Left ventricle myocardium inferior (tissue), 1 donor: ENCODE measurements at regions not wholly inside any gene's neighbourhood (a gene's known extent, or its start where the extent isn't known, plus 50 kb on each side); places are given as distances from the start of the nearest gene placed in this dataset.

ENCODE experiments used
- DNase-seq: peaks from one replicate; pipeline ENCODE4 v3.0.0-alpha.2; 2020
- H3K27ac ChIP-seq: fragments of 200-600 bp; replicated peaks from 2 replicates; pipeline ENCODE4 v1.8.0; 2021
- H3K27me3 ChIP-seq: fragments of 200-600 bp; 2 replicates; pipeline ENCODE4 v1.8.0; 2021; ENCODE audit warnings: low read depth
- H3K36me3 ChIP-seq: fragments of 200-600 bp; 2 replicates; pipeline ENCODE4 v1.8.0; 2021
- H3K4me1 ChIP-seq: fragments of 200-600 bp; 2 replicates; pipeline ENCODE4 v1.8.0; 2021
- H3K4me3 ChIP-seq: fragments of 200-600 bp; 2 replicates; pipeline ENCODE4 v1.8.0; 2021; ENCODE audit warnings: mild to moderate bottlenecking, moderate library complexity
- H3K9me3 ChIP-seq: fragments of 200-600 bp; replicated peaks from 2 replicates; pipeline ENCODE4 v1.8.0; 2021
- intact Hi-C: fragments of 100-400 bp; cut with micrococcal nuclease; formaldehyde crosslinking; loops from one replicate; pipeline ENCODE4 v1.11.0; 2022
- TF ChIP-seq, protein P1 (sequence below): fragments of 200-600 bp; IDR thresholded peaks from 2 replicates; pipeline ENCODE4 v1.8.0; 2021; ENCODE audit warnings: antibody characterized with exemption, mild to moderate bottlenecking, borderline replicate concordance
- donor health status: DM: no; HTN: yes; CAD: no; lungs with severe emphysema.

DNA sequence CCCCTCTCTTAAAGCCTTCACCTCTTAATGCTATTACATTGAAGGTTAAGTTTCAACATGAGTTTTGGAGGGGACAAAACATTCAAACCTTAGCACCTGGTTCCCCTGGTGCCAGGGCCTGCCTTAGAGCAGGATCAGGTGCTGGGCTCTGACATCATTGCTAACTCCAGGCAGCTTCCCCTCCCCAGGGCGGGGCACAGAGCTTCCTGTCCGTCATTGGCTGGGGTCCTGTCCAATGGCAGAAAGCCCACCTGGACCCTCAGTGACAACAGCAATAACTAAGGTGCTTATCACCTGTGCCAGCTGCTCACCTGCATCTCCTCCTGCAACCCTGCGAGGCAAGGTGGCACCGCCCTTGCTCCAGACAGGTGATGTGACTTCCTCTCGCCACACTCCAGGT, 177.4 kb downstream of the NSG2 start:
- intact Hi-C loops, result no loop called here
- no peak for DNase-seq
- Histone ChIP-seq H3K36me3 (no peaks in the 10 kb centered on the region), H3K4me3 (no peak overlapping the region), H3K4me1 (no peaks in the 10 kb centered on the region), H3K9me3 (peaks cover 9% of the 10 kb centered on the region), H3K27ac (no peak overlapping the region), H3K27me3 (peaks cover 47% of the 10 kb centered on the region)
- TF ChIP-seq, protein P1, sequence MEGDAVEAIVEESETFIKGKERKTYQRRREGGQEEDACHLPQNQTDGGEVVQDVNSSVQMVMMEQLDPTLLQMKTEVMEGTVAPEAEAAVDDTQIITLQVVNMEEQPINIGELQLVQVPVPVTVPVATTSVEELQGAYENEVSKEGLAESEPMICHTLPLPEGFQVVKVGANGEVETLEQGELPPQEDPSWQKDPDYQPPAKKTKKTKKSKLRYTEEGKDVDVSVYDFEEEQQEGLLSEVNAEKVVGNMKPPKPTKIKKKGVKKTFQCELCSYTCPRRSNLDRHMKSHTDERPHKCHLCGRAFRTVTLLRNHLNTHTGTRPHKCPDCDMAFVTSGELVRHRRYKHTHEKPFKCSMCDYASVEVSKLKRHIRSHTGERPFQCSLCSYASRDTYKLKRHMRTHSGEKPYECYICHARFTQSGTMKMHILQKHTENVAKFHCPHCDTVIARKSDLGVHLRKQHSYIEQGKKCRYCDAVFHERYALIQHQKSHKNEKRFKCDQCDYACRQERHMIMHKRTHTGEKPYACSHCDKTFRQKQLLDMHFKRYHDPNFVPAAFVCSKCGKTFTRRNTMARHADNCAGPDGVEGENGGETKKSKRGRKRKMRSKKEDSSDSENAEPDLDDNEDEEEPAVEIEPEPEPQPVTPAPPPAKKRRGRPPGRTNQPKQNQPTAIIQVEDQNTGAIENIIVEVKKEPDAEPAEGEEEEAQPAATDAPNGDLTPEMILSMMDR, result no peak

DNA sequence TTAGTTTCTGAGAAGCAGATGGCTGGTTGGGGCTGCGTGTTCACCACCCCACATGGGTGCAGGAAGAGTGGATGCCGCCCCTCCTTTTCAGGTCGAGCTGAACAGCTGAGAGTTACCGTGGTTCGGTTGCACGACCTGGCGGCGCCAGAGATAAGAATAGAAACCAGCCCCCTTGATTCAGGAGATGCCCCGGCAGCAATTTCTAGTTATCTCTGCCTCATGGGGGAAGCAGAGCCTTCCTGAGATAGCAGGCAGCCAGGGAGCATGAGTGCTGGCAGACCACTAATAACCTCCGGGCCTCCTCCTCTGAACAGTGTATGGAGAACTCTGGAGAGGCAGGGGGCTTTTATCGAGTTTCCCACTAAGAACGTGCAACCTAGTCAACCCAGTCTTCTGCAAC, 177.8 kb downstream of the NSG2 start:
- Histone ChIP-seq H3K9me3 (peaks cover 5% of the 10 kb centered on the region), H3K27me3 (peaks cover 47% of the 10 kb centered on the region), H3K27ac (no peak overlapping the region), H3K4me1 (no peaks in the 10 kb centered on the region), H3K36me3 (no peaks in the 10 kb centered on the region), H3K4me3 (no peak overlapping the region)
- no peak for DNase-seq
- TF ChIP-seq, protein P1, result no peak
- intact Hi-C loops, result no loop called here

DNA sequence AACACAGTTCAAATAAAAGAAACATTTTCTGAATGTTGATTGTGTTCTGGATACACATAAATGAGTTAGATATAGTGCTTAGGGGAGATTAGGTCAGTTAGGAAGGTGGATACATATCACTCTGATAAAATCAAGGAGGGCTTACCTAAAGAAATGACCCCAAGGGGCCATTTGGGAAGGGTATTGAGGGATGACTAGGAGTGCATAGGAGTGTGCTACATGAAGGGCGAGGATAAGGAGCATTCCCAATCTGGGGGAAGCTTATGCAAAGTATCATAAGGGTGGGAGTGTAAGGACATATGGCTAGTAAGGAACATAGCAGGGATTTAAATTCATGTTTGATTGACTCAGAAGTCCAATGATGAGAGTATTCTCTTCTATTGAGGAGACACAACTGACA, 183.6 kb downstream of the NSG2 start:
- Histone ChIP-seq H3K9me3 (no peaks in the 10 kb centered on the region), H3K4me3 (no peak overlapping the region), H3K36me3 (no peaks in the 10 kb centered on the region), H3K27ac (no peak overlapping the region), H3K27me3 (peaks cover 27% of the 10 kb centered on the region), H3K4me1 (peaks cover 4% of the 10 kb centered on the region)
- intact Hi-C loops, result no loop called here
- no peak for DNase-seq
- TF ChIP-seq, protein P1, result no peak

DNA sequence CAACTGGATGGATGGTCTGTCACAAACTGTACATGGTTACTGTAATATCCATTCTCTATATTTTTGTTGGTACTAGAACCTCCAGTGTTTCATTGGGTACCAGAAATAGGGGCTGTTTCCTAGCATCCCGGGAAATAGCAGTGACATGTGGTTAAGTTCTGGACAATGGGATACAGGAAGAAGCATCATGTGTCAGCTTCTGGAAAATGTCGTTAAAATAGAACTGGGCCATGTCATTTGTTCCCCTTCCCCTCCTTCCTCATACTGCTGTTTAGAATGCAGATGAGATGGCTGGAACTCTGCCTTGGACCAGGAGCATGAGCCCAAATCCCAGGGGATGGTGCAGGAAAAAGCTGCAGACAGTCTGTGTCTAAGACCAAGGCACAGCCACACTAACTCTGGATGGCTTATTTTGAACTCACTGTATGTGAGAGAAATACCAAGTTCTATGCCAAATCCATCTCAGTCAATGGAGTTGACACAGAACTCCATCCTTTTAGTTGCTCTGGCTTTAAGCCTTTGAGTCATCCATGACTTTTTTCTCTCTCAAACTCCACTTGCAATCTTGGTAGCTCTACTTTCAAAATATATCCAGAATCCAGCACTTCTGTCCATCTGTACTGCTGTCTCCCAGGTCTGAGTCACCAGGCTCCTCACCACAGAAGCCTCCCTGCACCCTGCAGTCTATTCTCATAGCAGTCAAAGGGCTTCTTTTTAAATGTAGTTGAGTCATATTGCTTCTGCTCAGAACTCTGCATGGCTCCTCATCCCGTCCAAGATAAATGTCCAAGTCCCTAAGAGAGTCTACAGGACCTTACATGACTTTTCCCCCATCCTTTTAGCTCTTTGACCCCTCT, 184.2 kb downstream of the NSG2 start:
- no peak for DNase-seq
- TF ChIP-seq, protein P1, result no peak
- intact Hi-C loops, result no loop called here

DNA sequence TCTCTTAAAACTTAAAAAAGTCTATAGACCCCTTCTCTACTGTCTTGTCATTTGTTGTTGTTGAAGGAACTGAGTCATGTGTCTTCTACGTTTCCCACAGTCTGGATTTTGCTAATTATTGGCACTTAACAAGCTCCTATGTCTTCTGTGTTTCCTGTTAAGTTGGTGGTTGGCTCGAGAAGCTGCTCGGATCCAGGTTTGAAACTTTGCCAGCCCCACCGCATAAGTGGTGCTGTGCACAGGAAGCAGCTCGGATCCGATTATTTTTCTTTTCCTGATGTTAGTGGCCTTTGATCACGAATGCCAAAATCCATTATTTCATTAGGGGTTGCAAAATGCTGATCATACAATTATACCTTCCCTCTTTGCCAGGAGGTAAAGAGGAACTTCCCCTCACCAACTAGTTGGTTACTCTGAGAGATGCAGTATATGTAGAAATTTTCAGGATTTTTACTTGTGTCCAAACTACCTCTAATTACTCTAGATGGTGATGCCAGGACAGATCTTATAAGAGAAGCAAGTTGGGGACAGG, 186.5 kb downstream of the NSG2 start:
- TF ChIP-seq, protein P1, result no peak
- peaks cover 17% of the 10 kb centered on the region for H3K27me3 ChIP-seq
- intact Hi-C loops, result no loop called here

More for the DNA sequence above, 184.2 kb downstream of the NSG2 start:
- no peak overlapping the region for H3K27ac ChIP-seq
- H3K9me3 ChIP-seq, result no peaks in the 10 kb centered on the region
- H3K4me3 ChIP-seq, result no peak overlapping the region
- peaks cover 25% of the 10 kb centered on the region for H3K27me3 ChIP-seq
- H3K4me1 ChIP-seq, result peaks cover 4% of the 10 kb centered on the region
- H3K36me3 ChIP-seq, result no peaks in the 10 kb centered on the region

More for the DNA sequence above, 186.5 kb downstream of the NSG2 start:
- no peaks in the 10 kb centered on the region for H3K36me3 ChIP-seq
- H3K9me3 ChIP-seq, result no peaks in the 10 kb centered on the region
- H3K4me1 ChIP-seq, result peaks cover 4% of the 10 kb centered on the region
- H3K4me3 ChIP-seq, result no peak overlapping the region
- no peak for DNase-seq
- no peak overlapping the region for H3K27ac ChIP-seq
